ENCODE measurements at regions not wholly inside any gene's neighbourhood (a gene's known extent, or its start where the extent isn't known, plus 50 kb on each side); places are given as distances from the start of the nearest gene placed in this dataset.
A peak's percentile ranks its signal among the peaks of the same experiment; 100 is the strongest.

- Histone ChIP-seq H3K27me3 (ENCODE audit: control insufficient read depth, insufficient read depth, low read length) (no peaks in the 10 kb centered on the region), H3K36me3 (ENCODE audit: control insufficient read depth, insufficient read depth, low read length) (no peaks in the 10 kb centered on the region), H3K4me3 (ENCODE audit: low read depth, low read length) (no peak overlapping the region)
- no peak for FAIRE-seq
- no peak for DNase-seq (ENCODE audit: low read depth)
- no peak for TF ChIP-seq CTCF (IDR thresholded peaks at IDR 0.05; ENCODE audit: insufficient read depth, low read length, severe bottlenecking)
These were observed 187.7 kb upstream of the KLF6 start for GRCh38 chr10:3972460-3973301.

GRCh38 chr10:3971713-3972112 is 186.7 kb upstream of the KLF6 start:
- Histone ChIP-seq H3K36me3 (ENCODE audit: control insufficient read depth, insufficient read depth, low read length) (no peaks in the 10 kb centered on the region), H3K27me3 (ENCODE audit: control insufficient read depth, insufficient read depth, low read length) (no peaks in the 10 kb centered on the region), H3K4me3 (ENCODE audit: low read depth, low read length) (no peak overlapping the region)
- FAIRE-seq (no peak), DNase-seq (ENCODE audit: low read depth) (no peak)
- no peak for TF ChIP-seq CTCF (IDR thresholded peaks at IDR 0.05; ENCODE audit: insufficient read depth, low read length, severe bottlenecking)

- no peak for TF ChIP-seq CTCF (IDR thresholded peaks at IDR 0.05; ENCODE audit: insufficient read depth, low read length, severe bottlenecking)
- DNase-seq (ENCODE audit: low read depth) (peak; percentile 75), FAIRE-seq (peak; percentile 66)
- no peak overlapping the region for H3K4me3 ChIP-seq (ENCODE audit: low read depth, low read length)
- no peaks in the 10 kb centered on the region for H3K27me3 ChIP-seq (ENCODE audit: control insufficient read depth, insufficient read depth, low read length)
- H3K36me3 ChIP-seq (ENCODE audit: control insufficient read depth, insufficient read depth, low read length), result no peaks in the 10 kb centered on the region
These were observed 185.1 kb upstream of the KLF6 start for GRCh38 chr10:3969876-3970666.

- H3K27me3 ChIP-seq (ENCODE audit: control insufficient read depth, insufficient read depth, low read length), result no peaks in the 10 kb centered on the region
- no peaks in the 10 kb centered on the region for H3K36me3 ChIP-seq (ENCODE audit: control insufficient read depth, insufficient read depth, low read length)
- no peak for TF ChIP-seq CTCF (IDR thresholded peaks at IDR 0.05; ENCODE audit: insufficient read depth, low read length, severe bottlenecking)
- DNase-seq (ENCODE audit: low read depth) (no peak), FAIRE-seq (no peak)
- no peak overlapping the region for H3K4me3 ChIP-seq (ENCODE audit: low read depth, low read length)
These were observed 183.7 kb upstream of the KLF6 start for GRCh38 chr10:3968727-3969126.

GRCh38 chr10:3964516-3964915 is 179.5 kb upstream of the KLF6 start:
- no peaks in the 10 kb centered on the region for H3K27me3 ChIP-seq (ENCODE audit: control insufficient read depth, insufficient read depth, low read length)
- no peak for DNase-seq (ENCODE audit: low read depth)
- no peaks in the 10 kb centered on the region for H3K36me3 ChIP-seq (ENCODE audit: control insufficient read depth, insufficient read depth, low read length)
- no peak for TF ChIP-seq CTCF (IDR thresholded peaks at IDR 0.05; ENCODE audit: insufficient read depth, low read length, severe bottlenecking)
- no peak for FAIRE-seq
- H3K4me3 ChIP-seq (ENCODE audit: low read depth, low read length), result no peak overlapping the region

Data from bronchial epithelial cell (primary cell).